Caco-2 (cell line): ENCODE measurements at regions not wholly inside any gene's neighbourhood (a gene's known extent, or its start where the extent isn't known, plus 50 kb on each side); places are given as distances from the start of the nearest gene placed in this dataset.

Experiments
- BruUV-seq: library from RNA; stranded (reverse); fragments of 400-500 nt; replicated peaks from 2 replicates; lab custom pipeline; 2021; lab: Mats Ljungman, UMichigan
- CTCF ChIA-PET: fragments of 300-600 bp; sonication (Branson Sonifier 250); formaldehyde crosslinking; loops from one replicate; lab custom pipeline; 2022; ENCODE audit warnings: antibody characterized with exemption; lab: Charles Lee
- POLR2A ChIA-PET: fragments of 300-600 bp; sonication (Branson Sonifier 250); formaldehyde crosslinking; loops from one replicate; lab custom pipeline; 2022; ENCODE audit warnings: antibody characterized with exemption; lab: Charles Lee
- DNase-seq, 2 experiments: peaks; one replicate each; pipeline versions ENCODE4 v3.0.0 to v3.0.0-alpha.2; 2020 to 2022
- H3K27me3 ChIP-seq: replicated peaks from 2 replicates; pipeline ENCODE4 v1.6.0; 2011; ENCODE audit warnings: low read length; ENCODE audit not compliant: control insufficient read depth, insufficient read depth
- H3K36me3 ChIP-seq: 2 replicates; pipeline ENCODE4 v1.5.1; 2011; ENCODE audit warnings: low read length; ENCODE audit not compliant: control insufficient read depth, insufficient read depth
- H3K4me1 ChIP-seq: fragments of 250-450 bp; sonication (Bioruptor Pico); 2 replicates; pipeline ENCODE4 v1.5.1; 2020; ENCODE audit warnings: mild to moderate bottlenecking
- H3K4me3 ChIP-seq: 2 replicates; pipeline ENCODE4 v1.5.1; 2011; ENCODE audit warnings: low read depth, mild to moderate bottlenecking, control low read depth, low read length
- H3K9me3 ChIP-seq: fragments of 250-450 bp; sonication (Bioruptor Pico); 2 replicates; pipeline ENCODE4 v1.5.1; 2020; ENCODE audit warnings: mild to moderate bottlenecking, moderate library complexity
- H3K27ac Mint-ChIP-seq: one replicate; pipeline ENCODE4 v1.8.0; 2022; ENCODE audit warnings: mixed read lengths; ENCODE audit not compliant: unreplicated experiment
- H3K27me3 Mint-ChIP-seq: one replicate; pipeline ENCODE4 v1.8.0; 2022; ENCODE audit warnings: mixed read lengths; ENCODE audit not compliant: insufficient read depth, unreplicated experiment
- H3K36me3 Mint-ChIP-seq: one replicate; pipeline ENCODE4 v1.8.0; 2022; ENCODE audit warnings: mild to moderate bottlenecking, mixed read lengths; ENCODE audit not compliant: insufficient read depth, unreplicated experiment
- H3K4me1 Mint-ChIP-seq: one replicate; pipeline ENCODE4 v1.8.0; 2022; ENCODE audit warnings: low read depth, mixed read lengths; ENCODE audit not compliant: unreplicated experiment
- H3K4me3 Mint-ChIP-seq: one replicate; pipeline ENCODE4 v1.8.0; 2022; ENCODE audit warnings: mild to moderate bottlenecking, moderate library complexity, mixed read lengths; ENCODE audit not compliant: unreplicated experiment
- H3K9me3 Mint-ChIP-seq: one replicate; pipeline ENCODE4 v1.8.0; 2022; ENCODE audit warnings: mixed read lengths; ENCODE audit not compliant: unreplicated experiment
- intact Hi-C: fragments of 100-400 bp; cut with micrococcal nuclease; formaldehyde crosslinking; loops from one replicate; pipeline ENCODE4 v1.10.0; 2022; ENCODE audit not compliant: unreplicated experiment
- TF ChIP-seq, protein P1 (sequence below), 2 experiments: fragments of 200-600 bp in 1 of 2; IDR thresholded peaks; 1 replicate in 1 of 2; 2 replicates in 1 of 2; pipeline versions ENCODE4 v1.5.1 to v1.8.0; 2011 to 2022; ENCODE audit warnings: antibody characterized with exemption in 1 of 2, control low read depth in 1 of 2, inconsistent platforms in 1 of 2, low read depth in 1 of 2, low read length in 1 of 2, mild to moderate bottlenecking in 1 of 2, moderate library complexity in 1 of 2; ENCODE audit not compliant: insufficient read depth in 1 of 2, severe bottlenecking in 1 of 2, unreplicated experiment in 1 of 2

- intact Hi-C loops: no loop called here
- no peaks in the 10 kb centered on the region for H3K36me3 Mint-ChIP-seq
- TF ChIP-seq, protein P1, sequence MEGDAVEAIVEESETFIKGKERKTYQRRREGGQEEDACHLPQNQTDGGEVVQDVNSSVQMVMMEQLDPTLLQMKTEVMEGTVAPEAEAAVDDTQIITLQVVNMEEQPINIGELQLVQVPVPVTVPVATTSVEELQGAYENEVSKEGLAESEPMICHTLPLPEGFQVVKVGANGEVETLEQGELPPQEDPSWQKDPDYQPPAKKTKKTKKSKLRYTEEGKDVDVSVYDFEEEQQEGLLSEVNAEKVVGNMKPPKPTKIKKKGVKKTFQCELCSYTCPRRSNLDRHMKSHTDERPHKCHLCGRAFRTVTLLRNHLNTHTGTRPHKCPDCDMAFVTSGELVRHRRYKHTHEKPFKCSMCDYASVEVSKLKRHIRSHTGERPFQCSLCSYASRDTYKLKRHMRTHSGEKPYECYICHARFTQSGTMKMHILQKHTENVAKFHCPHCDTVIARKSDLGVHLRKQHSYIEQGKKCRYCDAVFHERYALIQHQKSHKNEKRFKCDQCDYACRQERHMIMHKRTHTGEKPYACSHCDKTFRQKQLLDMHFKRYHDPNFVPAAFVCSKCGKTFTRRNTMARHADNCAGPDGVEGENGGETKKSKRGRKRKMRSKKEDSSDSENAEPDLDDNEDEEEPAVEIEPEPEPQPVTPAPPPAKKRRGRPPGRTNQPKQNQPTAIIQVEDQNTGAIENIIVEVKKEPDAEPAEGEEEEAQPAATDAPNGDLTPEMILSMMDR (IDR thresholded peaks at IDR 0.05; ENCODE audit: insufficient read depth in 1 of 2, low read depth in 1 of 2, low read length in 1 of 2, severe bottlenecking in 1 of 2, unreplicated experiment in 1 of 2): no peak
- BruUV-seq: no TSS peak
- ChIA-PET POLR2A (no interaction called here), CTCF (no interaction called here)
- no peak overlapping the region for H3K27ac Mint-ChIP-seq
- H3K4me3 ChIP-seq: no peak overlapping the region
- no peaks in the 10 kb centered on the region for H3K27me3 ChIP-seq
- no peaks in the 10 kb centered on the region for H3K27me3 Mint-ChIP-seq
- no peaks in the 10 kb centered on the region for H3K4me1 Mint-ChIP-seq
- H3K4me3 Mint-ChIP-seq: no peak overlapping the region
- no peaks in the 10 kb centered on the region for H3K9me3 Mint-ChIP-seq
- no peak for DNase-seq
- H3K9me3 ChIP-seq: no peaks in the 10 kb centered on the region
- H3K36me3 ChIP-seq: no peaks in the 10 kb centered on the region
- peaks cover 8% of the 10 kb centered on the region for H3K4me1 ChIP-seq
Measured at GRCh38 chr9:85246541-85246940, 495.2 kb downstream of the AGTPBP1 start.

GRCh38 chr9:85244856-85245255 lies 496.9 kb downstream of the AGTPBP1 start:
- H3K4me1 ChIP-seq: peaks cover 8% of the 10 kb centered on the region
- Mint-ChIP-seq H3K27me3 (no peaks in the 10 kb centered on the region), H3K36me3 (no peaks in the 10 kb centered on the region), H3K4me1 (no peaks in the 10 kb centered on the region), H3K9me3 (no peaks in the 10 kb centered on the region), H3K4me3 (no peak overlapping the region), H3K27ac (no peak overlapping the region)
- CTCF ChIA-PET: no interaction called here
- no peaks in the 10 kb centered on the region for H3K27me3 ChIP-seq
- no peaks in the 10 kb centered on the region for H3K36me3 ChIP-seq
- intact Hi-C loops: no loop called here
- TF ChIP-seq, protein P1 (IDR thresholded peaks at IDR 0.05; ENCODE audit: insufficient read depth in 1 of 2, low read depth in 1 of 2, low read length in 1 of 2, severe bottlenecking in 1 of 2, unreplicated experiment in 1 of 2): no peak
- no peaks in the 10 kb centered on the region for H3K9me3 ChIP-seq
- POLR2A ChIA-PET: no interaction called here
- DNase-seq: no peak
- H3K4me3 ChIP-seq: no peak overlapping the region
- BruUV-seq: no TSS peak

DNA sequence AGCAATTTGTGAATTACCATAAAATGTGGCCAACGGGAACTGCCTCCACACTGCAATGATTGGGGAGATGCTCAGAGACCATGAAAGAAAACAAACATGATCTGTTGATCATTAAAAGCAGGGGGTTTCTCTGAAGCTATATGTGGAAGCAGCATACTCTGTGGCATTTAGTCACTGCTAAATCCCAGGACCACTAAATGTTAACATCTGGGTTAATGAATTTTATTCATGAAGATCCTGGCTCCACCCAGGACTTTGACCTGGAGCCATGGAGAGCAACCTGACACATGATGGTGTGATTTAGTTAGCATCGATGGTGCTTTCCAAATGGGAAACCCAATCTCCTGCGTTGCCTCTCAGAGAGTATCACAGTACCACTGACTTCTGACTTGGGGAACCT lies 497.8 kb downstream of the AGTPBP1 start:
- no peak overlapping the region for H3K4me3 Mint-ChIP-seq
- no TSS peak for BruUV-seq
- H3K27me3 ChIP-seq: no peaks in the 10 kb centered on the region
- H3K36me3 Mint-ChIP-seq: no peaks in the 10 kb centered on the region
- CTCF ChIA-PET: no interaction called here
- intact Hi-C loops: no loop called here
- no peaks in the 10 kb centered on the region for H3K9me3 Mint-ChIP-seq
- no peak overlapping the region for H3K27ac Mint-ChIP-seq
- H3K9me3 ChIP-seq: no peaks in the 10 kb centered on the region
- DNase-seq: no peak
- H3K27me3 Mint-ChIP-seq: no peaks in the 10 kb centered on the region
- H3K4me3 ChIP-seq: no peak overlapping the region
- POLR2A ChIA-PET: no interaction called here
- peaks cover 8% of the 10 kb centered on the region for H3K4me1 ChIP-seq
- H3K36me3 ChIP-seq: no peaks in the 10 kb centered on the region
- H3K4me1 Mint-ChIP-seq: no peaks in the 10 kb centered on the region
- TF ChIP-seq, protein P1 (IDR thresholded peaks at IDR 0.05; ENCODE audit: insufficient read depth in 1 of 2, low read depth in 1 of 2, low read length in 1 of 2, severe bottlenecking in 1 of 2, unreplicated experiment in 1 of 2): no peak
